AG09319 (cell line): ENCODE measurements at regions not wholly inside any gene's neighbourhood (a gene's known extent, or its start where the extent isn't known, plus 50 kb on each side); places are given as distances from the start of the nearest gene placed in this dataset.

Experiments
- DNase-seq: peaks from one replicate; pipeline ENCODE4 v3.0.0-alpha.2; 2010; ENCODE audit warnings: low read depth; ENCODE audit errors: extremely low read depth
- CTCF ChIP-seq: IDR thresholded peaks from 2 replicates; pipeline ENCODE4 v1.5.1; 2011; ENCODE audit warnings: low read depth, mild to moderate bottlenecking, inconsistent platforms, low read length, moderate library complexity

GRCh38 chr3:83633758-83634157 lies 1325.0 kb upstream of the CADM2 start:
- no peak for DNase-seq

GRCh38 chr3:83649692-83650091 lies 1309.1 kb upstream of the CADM2 start:
- DNase-seq = no peak
- no peak for TF ChIP-seq CTCF

More at GRCh38 chr3:83633758-83634157, 1325.0 kb upstream of the CADM2 start:
- no peak for TF ChIP-seq CTCF

GRCh38 chr3:83655083-83655482 lies 1303.7 kb upstream of the CADM2 start:
- TF ChIP-seq CTCF = no peak
- no peak for DNase-seq

- no peak for TF ChIP-seq CTCF
- DNase-seq = no peak
These were observed 1296.3 kb upstream of the CADM2 start for GRCh38 chr3:83662381-83662960.

- no peak for TF ChIP-seq CTCF
- no peak for DNase-seq
These were observed 1288.4 kb upstream of the CADM2 start for GRCh38 chr3:83670416-83670815.

GRCh38 chr3:83683937-83684598 lies 1274.7 kb upstream of the CADM2 start:
- no peak for TF ChIP-seq CTCF

GRCh38 chr3:83706669-83707068 lies 1252.1 kb upstream of the CADM2 start:
- TF ChIP-seq CTCF = no peak
- no peak for DNase-seq

More at GRCh38 chr3:83683937-83684598, 1274.7 kb upstream of the CADM2 start:
- DNase-seq = no peak
